GM19025 (cell line): ENCODE measurements at regions not wholly inside any gene's neighbourhood (a gene's known extent, or its start where the extent isn't known, plus 50 kb on each side); places are given as distances from the start of the nearest gene placed in this dataset.
"Not testable (repeated sequence)": the region's sequence is repeated elsewhere in the genome, so short reads cannot be mapped to it uniquely, and the experiment has no call there.

ENCODE experiments used
- ATAC-seq: cut with Tn5 transposase; IDR thresholded peaks from one replicate; pipeline ENCODE4 v1.9.1; 2021; ENCODE audit warnings: mild to moderate bottlenecking, low read depth, moderate library complexity; ENCODE audit not compliant: unreplicated experiment

GRCh38 chr2:18959952-18960717 is 370.8 kb upstream of the NT5C1B start:
- no peak for ATAC-seq

- no peak for ATAC-seq
Measured at GRCh38 chr2:18959200-18959599, 369.8 kb upstream of the NT5C1B start.

- ATAC-seq, result no peak
Measured at GRCh38 chr2:18957909-18958308, 368.5 kb upstream of the NT5C1B start.

GRCh38 chr2:18950361-18950851 is 361.0 kb upstream of the NT5C1B start:
- no peak for ATAC-seq

- ATAC-seq, result no peak
Measured at GRCh38 chr2:18949871-18950270, 360.5 kb upstream of the NT5C1B start.

GRCh38 chr2:18940184-18940583 is 350.8 kb upstream of the NT5C1B start:
- ATAC-seq, result peak; percentile 66

GRCh38 chr2:18939740-18940139 is 350.4 kb upstream of the NT5C1B start:
- not testable (repeated sequence) for ATAC-seq

- ATAC-seq, result no peak
Measured at GRCh38 chr2:18934886-18935285, 345.5 kb upstream of the NT5C1B start.

GRCh38 chr2:18932853-18933252 is 343.5 kb upstream of the NT5C1B start:
- no peak for ATAC-seq

GRCh38 chr2:18930971-18931370 is 341.6 kb upstream of the NT5C1B start:
- ATAC-seq, result no peak

GRCh38 chr2:18927525-18928232 is 338.3 kb upstream of the NT5C1B start:
- no peak for ATAC-seq

GRCh38 chr2:18926631-18927524 is 337.5 kb upstream of the NT5C1B start:
- ATAC-seq, result no peak

- no peak for ATAC-seq
Measured at GRCh38 chr2:18925296-18925695, 335.9 kb upstream of the NT5C1B start.

GRCh38 chr2:18924886-18925285 is 335.5 kb upstream of the NT5C1B start:
- ATAC-seq, result no peak

- ATAC-seq, result no peak
Measured at GRCh38 chr2:18924386-18924785, 335.0 kb upstream of the NT5C1B start.

GRCh38 chr2:18922276-18922675 is 332.9 kb upstream of the NT5C1B start:
- ATAC-seq, result no peak

- no peak for ATAC-seq
Measured at GRCh38 chr2:18918280-18918679, 328.9 kb upstream of the NT5C1B start.

- no peak for ATAC-seq
Measured at GRCh38 chr2:18915227-18915626, 325.9 kb upstream of the NT5C1B start.

- no peak for ATAC-seq
Measured at GRCh38 chr2:18913512-18913911, 324.1 kb upstream of the NT5C1B start.

- no peak for ATAC-seq
Measured at GRCh38 chr2:18912225-18912888, 323.0 kb upstream of the NT5C1B start.
